SH-SY5Y (cell line): ENCODE measurements at regions not wholly inside any gene's neighbourhood (a gene's known extent, or its start where the extent isn't known, plus 50 kb on each side); places are given as distances from the start of the nearest gene placed in this dataset.

ENCODE experiments used
- GATA2 ChIP-seq: IDR thresholded peaks from 2 replicates; pipeline ENCODE4 v1.6.1; 2011; ENCODE audit warnings: mild to moderate bottlenecking, low read depth, low read length
- GATA3 ChIP-seq: IDR thresholded peaks from 2 replicates; pipeline ENCODE4 v1.6.1; 2011; ENCODE audit warnings: low read depth, mild to moderate bottlenecking, low read length, moderate library complexity

DNA sequence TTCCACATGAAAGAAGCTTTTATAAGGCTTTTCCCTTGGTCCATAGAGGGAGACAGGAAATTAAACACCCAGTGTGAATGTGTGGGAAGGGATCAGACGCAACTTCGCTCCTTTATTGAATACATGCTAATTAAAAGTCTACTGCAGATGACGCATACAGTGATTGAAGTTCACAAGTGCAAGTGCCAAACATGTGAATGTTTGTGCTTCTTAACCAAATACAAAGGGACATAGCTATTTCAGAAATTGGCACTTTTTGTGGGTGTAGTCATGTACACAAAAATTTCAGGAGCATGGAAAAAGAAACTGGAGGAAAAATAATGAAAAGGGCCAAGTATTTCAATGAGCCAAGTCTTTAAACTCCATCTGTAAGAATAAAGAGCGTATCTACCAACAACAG, 283.7 kb downstream of the SKAP2 start:
- TF ChIP-seq GATA2 = no peak
- no peak for TF ChIP-seq GATA3
